GM12872 (cell line): ENCODE measurements at regions not wholly inside any gene's neighbourhood (a gene's known extent, or its start where the extent isn't known, plus 50 kb on each side); places are given as distances from the start of the nearest gene placed in this dataset.

Experiments used
- TF ChIP-seq, protein P1 (sequence below): IDR thresholded peaks from 3 replicates; pipeline ENCODE4 v1.5.1; 2011; ENCODE audit warnings: low read depth, mild to moderate bottlenecking, low read length, moderate library complexity; ENCODE audit not compliant: insufficient read depth

- TF ChIP-seq, protein P1, sequence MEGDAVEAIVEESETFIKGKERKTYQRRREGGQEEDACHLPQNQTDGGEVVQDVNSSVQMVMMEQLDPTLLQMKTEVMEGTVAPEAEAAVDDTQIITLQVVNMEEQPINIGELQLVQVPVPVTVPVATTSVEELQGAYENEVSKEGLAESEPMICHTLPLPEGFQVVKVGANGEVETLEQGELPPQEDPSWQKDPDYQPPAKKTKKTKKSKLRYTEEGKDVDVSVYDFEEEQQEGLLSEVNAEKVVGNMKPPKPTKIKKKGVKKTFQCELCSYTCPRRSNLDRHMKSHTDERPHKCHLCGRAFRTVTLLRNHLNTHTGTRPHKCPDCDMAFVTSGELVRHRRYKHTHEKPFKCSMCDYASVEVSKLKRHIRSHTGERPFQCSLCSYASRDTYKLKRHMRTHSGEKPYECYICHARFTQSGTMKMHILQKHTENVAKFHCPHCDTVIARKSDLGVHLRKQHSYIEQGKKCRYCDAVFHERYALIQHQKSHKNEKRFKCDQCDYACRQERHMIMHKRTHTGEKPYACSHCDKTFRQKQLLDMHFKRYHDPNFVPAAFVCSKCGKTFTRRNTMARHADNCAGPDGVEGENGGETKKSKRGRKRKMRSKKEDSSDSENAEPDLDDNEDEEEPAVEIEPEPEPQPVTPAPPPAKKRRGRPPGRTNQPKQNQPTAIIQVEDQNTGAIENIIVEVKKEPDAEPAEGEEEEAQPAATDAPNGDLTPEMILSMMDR, result no peak
These were observed 670.8 kb downstream of the TFAP2A start for GRCh38 chr6:9744119-9744518.

- TF ChIP-seq, protein P1, result no peak
These were observed 682.8 kb downstream of the TFAP2A start for GRCh38 chr6:9732056-9732455.

GRCh38 chr6:9717568-9717967, 697.3 kb downstream of the TFAP2A start:
- TF ChIP-seq, protein P1, result no peak

- TF ChIP-seq, protein P1, result no peak
These were observed 703.5 kb downstream of the TFAP2A start for GRCh38 chr6:9711365-9711764.

DNA sequence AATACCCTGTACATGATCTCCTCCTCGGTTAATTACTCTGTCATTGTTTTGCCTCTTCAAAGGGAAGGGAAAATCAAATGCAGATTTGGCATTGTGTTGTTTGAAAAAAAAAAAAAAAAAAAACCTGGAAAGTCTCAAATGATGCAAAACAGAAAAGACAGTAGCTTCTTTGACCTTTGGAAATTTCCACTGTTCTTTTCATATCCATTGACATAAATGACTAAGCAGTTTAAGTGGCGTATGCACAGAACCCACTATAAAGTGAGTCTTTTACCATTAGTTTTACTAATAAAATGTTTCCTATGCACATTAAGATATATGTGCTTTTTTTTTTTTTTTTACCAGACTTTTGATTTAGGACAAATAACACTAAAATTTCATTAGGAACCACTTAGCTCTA, 704.3 kb downstream of the TFAP2A start:
- TF ChIP-seq, protein P1, result no peak

GRCh38 chr6:9708600-9708999, 706.3 kb downstream of the TFAP2A start:
- TF ChIP-seq, protein P1, result no peak

GRCh38 chr6:9704989-9705388, 709.9 kb downstream of the TFAP2A start:
- TF ChIP-seq, protein P1, result no peak

- TF ChIP-seq, protein P1, result no peak
These were observed 712.0 kb downstream of the TFAP2A start for GRCh38 chr6:9702914-9703313.
